PC-3 (cell line): ENCODE measurements at regions not wholly inside any gene's neighbourhood (a gene's known extent, or its start where the extent isn't known, plus 50 kb on each side); places are given as distances from the start of the nearest gene placed in this dataset.
A peak's percentile ranks its signal among the peaks of the same experiment; 100 is the strongest.

Source experiments
- ATAC-seq: fragments of 200-7000 bp; cut with Tn5 transposase; 2 replicates; pipeline ENCODE4 v1.9.1; 2020; ENCODE audit warnings: mild to moderate bottlenecking, moderate library complexity
- BruUV-seq: library from RNA; stranded (reverse); fragments of 400-500 nt; replicated peaks from 2 replicates; lab custom pipeline; 2021; lab: Mats Ljungman, UMichigan
- CTCF ChIA-PET: fragments of 300-600 bp; sonication (Branson Sonifier 250); formaldehyde crosslinking; loops from one replicate; lab custom pipeline; 2022; ENCODE audit warnings: antibody characterized with exemption; lab: Charles Lee
- POLR2A ChIA-PET: fragments of 300-600 bp; sonication (Branson Sonifier 250); formaldehyde crosslinking; loops from one replicate; lab custom pipeline; 2022; ENCODE audit warnings: antibody characterized with exemption; ENCODE audit not compliant: unreplicated experiment; lab: Charles Lee
- DNase-seq: peaks from one replicate; pipeline ENCODE4 v3.0.0-alpha.2; 2015
- H2AFZ ChIP-seq: fragments of 300-600 bp; sonication (generic); 2 replicates; pipeline ENCODE4 v1.6.0; 2016; ENCODE audit warnings: antibody characterized with exemption, low read length
- H3F3A ChIP-seq: fragments of 300-600 bp; sonication (generic); one replicate; pipeline ENCODE4 v1.6.0; 2017; ENCODE audit warnings: antibody characterized with exemption, low read length, control low read depth, mild to moderate bottlenecking; ENCODE audit not compliant: unreplicated experiment
- H3K27ac ChIP-seq: fragments of 300-600 bp; sonication (generic); 2 replicates; pipeline ENCODE4 v1.5.1; 2016; ENCODE audit warnings: mild to moderate bottlenecking, low read length
- H3K27me3 ChIP-seq: fragments of 300-600 bp; sonication (generic); 2 replicates; pipeline ENCODE4 v1.6.1; 2016; ENCODE audit warnings: low read length, mixed read lengths
- H3K36me3 ChIP-seq: fragments of 300-600 bp; sonication (generic); 2 replicates; pipeline ENCODE4 v1.6.1; 2016; ENCODE audit warnings: low read depth, mixed run types, low read length, mixed read lengths
- H3K4me1 ChIP-seq: fragments of 300-600 bp; sonication (generic); 2 replicates; pipeline ENCODE4 v1.5.1; 2016; ENCODE audit warnings: low read length; ENCODE audit not compliant: insufficient read depth
- H3K4me2 ChIP-seq: fragments of 300-600 bp; sonication (generic); 2 replicates; pipeline ENCODE4 v1.6.0; 2016; ENCODE audit warnings: low read length
- H3K4me3 ChIP-seq: fragments of 300-600 bp; sonication (generic); 2 replicates; pipeline ENCODE4 v1.5.1; 2016; ENCODE audit warnings: mild to moderate bottlenecking, low read length, mixed read lengths
- H3K79me2 ChIP-seq: fragments of 300-600 bp; sonication (generic); 2 replicates; pipeline ENCODE4 v1.6.1; 2017; ENCODE audit warnings: low read length, mixed read lengths
- H3K9ac ChIP-seq: fragments of 300-600 bp; sonication (generic); 2 replicates; pipeline ENCODE4 v1.6.0; 2016; ENCODE audit warnings: mild to moderate bottlenecking, low read length
- H3K9me2 ChIP-seq: fragments of 300-600 bp; sonication (generic); replicated peaks from 2 replicates; pipeline ENCODE4 v1.6.1; 2016; ENCODE audit warnings: mixed run types, low read length, mixed read lengths
- H3K9me3 ChIP-seq: fragments of 300-600 bp; sonication (generic); 2 replicates; pipeline ENCODE4 v1.6.1; 2016; ENCODE audit warnings: low read length, mixed read lengths
- H4K20me1 ChIP-seq: fragments of 300-600 bp; sonication (generic); 2 replicates; pipeline ENCODE4 v1.6.1; 2016; ENCODE audit warnings: low read length, mixed read lengths
- EZH2 ChIP-seq: fragments of 300-600 bp; sonication (generic); IDR thresholded peaks from one replicate; pipeline ENCODE4 v1.6.1; 2017; ENCODE audit warnings: antibody characterized with exemption, mild to moderate bottlenecking, low read length; ENCODE audit not compliant: unreplicated experiment
- EZH2phosphoT487 ChIP-seq: fragments of 300-600 bp; sonication (generic); IDR thresholded peaks from 2 replicates; pipeline ENCODE4 v1.6.1; 2018; ENCODE audit warnings: mild to moderate bottlenecking, antibody characterized with exemption, low read length, borderline replicate concordance
- intact Hi-C: fragments of 100-400 bp; cut with micrococcal nuclease; formaldehyde crosslinking; loops from 2 replicates; pipeline ENCODE4 v1.9.0; 2023
- TF ChIP-seq, protein P1 (sequence below): fragments of 300-600 bp; sonication (generic); conservative IDR thresholded peaks from 2 replicates; pipeline ENCODE4 v1.5.1; 2017; ENCODE audit warnings: antibody characterized with exemption, low read depth, mild to moderate bottlenecking, low read length

DNA sequence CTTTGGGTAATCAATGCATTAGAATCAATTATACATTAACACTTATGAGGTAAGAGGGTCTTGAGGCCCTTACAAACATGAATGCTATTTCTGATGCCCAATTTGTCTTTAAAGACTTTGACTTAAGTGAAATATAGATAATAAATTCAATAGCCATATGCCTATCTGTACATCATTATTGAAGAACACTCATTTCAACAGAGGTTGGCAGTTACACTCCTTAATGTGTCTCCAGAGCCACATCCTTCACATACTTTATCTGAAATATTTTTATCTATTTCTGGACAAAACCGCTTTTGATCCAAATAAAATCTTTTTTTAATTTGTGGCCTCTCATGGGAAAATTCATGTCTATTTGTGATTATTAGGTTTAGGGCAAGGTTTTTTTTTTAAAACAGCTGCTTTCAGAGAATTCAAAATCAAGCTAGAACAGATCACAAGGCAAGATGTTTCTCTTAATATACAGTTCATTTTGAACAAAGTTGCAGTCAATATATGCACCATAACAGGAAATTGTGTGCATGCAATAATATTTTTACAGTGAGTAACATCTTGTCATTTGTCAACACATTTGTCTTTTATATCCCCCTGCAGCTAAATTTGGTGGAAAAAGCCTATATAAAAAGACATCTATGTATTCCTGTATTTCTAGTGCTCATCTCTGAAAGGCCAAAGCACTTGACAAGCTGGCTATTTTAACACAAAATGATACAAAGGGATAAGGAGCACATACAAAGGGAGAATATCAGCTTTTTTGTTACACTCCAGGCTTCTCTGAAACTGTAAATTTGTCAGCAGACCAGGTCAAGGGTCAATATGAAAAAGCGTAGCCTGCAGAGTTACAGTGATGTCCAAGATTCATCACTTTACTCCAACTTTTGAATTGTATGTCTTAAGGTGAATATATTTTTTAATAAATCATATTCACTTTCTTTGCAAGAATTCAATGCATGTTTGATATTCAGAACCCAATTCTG is 146.2 kb upstream of the DPH6 start:
- Histone ChIP-seq H3K27me3 (no peaks in the 10 kb centered on the region), H3F3A (no peaks in the 10 kb centered on the region), H3K27ac (no peak overlapping the region), H3K36me3 (no peaks in the 10 kb centered on the region), H3K79me2 (no peaks in the 10 kb centered on the region), H3K4me3 (no peak overlapping the region), H3K9ac (no peak overlapping the region), H2AFZ (no peak overlapping the region), H3K9me3 (no peaks in the 10 kb centered on the region), H3K9me2 (no peaks in the 10 kb centered on the region), H4K20me1 (no peaks in the 10 kb centered on the region), H3K4me2 (no peak overlapping the region), H3K4me1 (peaks cover 15% of the 10 kb centered on the region)
- CTCF ChIA-PET: no interaction called here
- POLR2A ChIA-PET: no interaction called here
- DNase-seq (peak; percentile 16), ATAC-seq (no peak)
- intact Hi-C loops: no loop called here
- no peak for TF ChIP-seq EZH2
- TF ChIP-seq EZH2phosphoT487: no peak
- TF ChIP-seq, protein P1, sequence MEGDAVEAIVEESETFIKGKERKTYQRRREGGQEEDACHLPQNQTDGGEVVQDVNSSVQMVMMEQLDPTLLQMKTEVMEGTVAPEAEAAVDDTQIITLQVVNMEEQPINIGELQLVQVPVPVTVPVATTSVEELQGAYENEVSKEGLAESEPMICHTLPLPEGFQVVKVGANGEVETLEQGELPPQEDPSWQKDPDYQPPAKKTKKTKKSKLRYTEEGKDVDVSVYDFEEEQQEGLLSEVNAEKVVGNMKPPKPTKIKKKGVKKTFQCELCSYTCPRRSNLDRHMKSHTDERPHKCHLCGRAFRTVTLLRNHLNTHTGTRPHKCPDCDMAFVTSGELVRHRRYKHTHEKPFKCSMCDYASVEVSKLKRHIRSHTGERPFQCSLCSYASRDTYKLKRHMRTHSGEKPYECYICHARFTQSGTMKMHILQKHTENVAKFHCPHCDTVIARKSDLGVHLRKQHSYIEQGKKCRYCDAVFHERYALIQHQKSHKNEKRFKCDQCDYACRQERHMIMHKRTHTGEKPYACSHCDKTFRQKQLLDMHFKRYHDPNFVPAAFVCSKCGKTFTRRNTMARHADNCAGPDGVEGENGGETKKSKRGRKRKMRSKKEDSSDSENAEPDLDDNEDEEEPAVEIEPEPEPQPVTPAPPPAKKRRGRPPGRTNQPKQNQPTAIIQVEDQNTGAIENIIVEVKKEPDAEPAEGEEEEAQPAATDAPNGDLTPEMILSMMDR: no peak
- BruUV-seq: no TSS peak

DNA sequence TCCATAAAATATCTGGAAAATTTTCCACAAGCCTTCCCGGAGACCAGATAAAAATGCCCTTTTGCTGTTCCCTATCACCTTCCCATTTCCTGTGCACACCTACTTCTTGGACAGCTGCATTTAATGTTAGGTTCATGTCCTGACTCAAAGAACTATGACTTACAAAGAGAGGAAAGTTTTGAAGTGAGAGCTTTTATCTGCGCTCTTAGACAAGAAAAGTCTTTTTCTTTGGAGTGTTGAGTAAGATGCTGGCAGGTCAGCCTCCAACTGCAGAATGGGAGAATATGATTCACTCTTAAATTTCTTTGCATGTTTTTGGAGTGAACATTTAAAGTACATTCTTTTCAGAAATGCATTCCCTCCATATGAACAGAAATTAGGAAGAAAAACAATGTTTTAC is 147.3 kb upstream of the DPH6 start:
- TF ChIP-seq EZH2phosphoT487: no peak
- TF ChIP-seq EZH2: no peak
- TF ChIP-seq, protein P1: no peak
- H2AFZ ChIP-seq: no peak overlapping the region
- CTCF ChIA-PET: no interaction called here
- POLR2A ChIA-PET: interaction anchor here (0.7 kb wide), 1 partner anchor 1414 kb away, joined by 3 read pairs; no protein-coding TSS in a partner anchor
- peaks cover 26% of the 10 kb centered on the region for H3K4me1 ChIP-seq
- no peak overlapping the region for H3K9ac ChIP-seq
- no peaks in the 10 kb centered on the region for H3F3A ChIP-seq
- DNase-seq: no peak
- H3K36me3 ChIP-seq: no peaks in the 10 kb centered on the region
- no peaks in the 10 kb centered on the region for H3K79me2 ChIP-seq
- intact Hi-C loops: no loop called here
- H4K20me1 ChIP-seq: no peaks in the 10 kb centered on the region
- no peaks in the 10 kb centered on the region for H3K27me3 ChIP-seq
- no peaks in the 10 kb centered on the region for H3K9me3 ChIP-seq
- no TSS peak for BruUV-seq
- H3K4me3 ChIP-seq: no peak overlapping the region
- H3K27ac ChIP-seq: no peak overlapping the region
- no peak overlapping the region for H3K4me2 ChIP-seq
- H3K9me2 ChIP-seq: no peaks in the 10 kb centered on the region
- ATAC-seq: no peak

DNA sequence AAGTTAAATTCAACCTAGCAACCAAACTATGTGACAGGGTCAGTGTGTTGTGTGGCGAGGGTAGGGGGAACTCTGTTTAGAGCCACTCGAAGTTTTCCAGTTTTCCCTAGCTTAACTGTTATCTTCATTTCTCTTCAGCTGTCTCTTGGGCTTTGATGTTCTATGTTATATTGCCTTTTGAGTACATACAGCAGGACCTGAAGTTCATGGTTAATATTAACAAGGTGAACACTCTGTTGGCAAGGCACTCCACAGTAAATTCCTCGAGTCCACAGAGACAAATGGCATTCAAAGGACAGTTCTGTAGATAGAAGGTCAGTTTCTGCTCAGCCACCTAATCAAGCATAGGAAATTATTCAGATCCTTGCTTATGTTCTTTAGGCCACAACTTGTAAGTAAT is 147.9 kb upstream of the DPH6 start:
- TF ChIP-seq EZH2 (no peak), EZH2phosphoT487 (no peak)
- TF ChIP-seq, protein P1: no peak
- H4K20me1 ChIP-seq: no peaks in the 10 kb centered on the region
- ATAC-seq (no peak), DNase-seq (no peak)
- H3K36me3 ChIP-seq: no peaks in the 10 kb centered on the region
- BruUV-seq: no TSS peak
- no peaks in the 10 kb centered on the region for H3K9me2 ChIP-seq
- no peak overlapping the region for H3K4me3 ChIP-seq
- no peak overlapping the region for H3K27ac ChIP-seq
- H3K4me1 ChIP-seq: peaks cover 28% of the 10 kb centered on the region
- no peaks in the 10 kb centered on the region for H3F3A ChIP-seq
- intact Hi-C loops: no loop called here
- no peaks in the 10 kb centered on the region for H3K9me3 ChIP-seq
- H3K79me2 ChIP-seq: no peaks in the 10 kb centered on the region
- ChIA-PET POLR2A (no interaction called here), CTCF (no interaction called here)
- H3K27me3 ChIP-seq: no peaks in the 10 kb centered on the region
- no peak overlapping the region for H2AFZ ChIP-seq
- H3K4me2 ChIP-seq: no peak overlapping the region
- H3K9ac ChIP-seq: no peak overlapping the region
